Esophagus squamous epithelium (tissue), 5 donors: ENCODE measurements at regions not wholly inside any gene's neighbourhood (a gene's known extent, or its start where the extent isn't known, plus 50 kb on each side); places are given as distances from the start of the nearest gene placed in this dataset.
A peak's percentile ranks its signal among the peaks of the same experiment; 100 is the strongest.

Source experiments
- DNase-seq: peaks from one replicate; lab custom pipeline; 2025; lab: John Stamatoyannopoulos, UW
- H3K27ac ChIP-seq, 4 donors: fragments of 200-600 bp; sonication (generic); one replicate each; pipeline ENCODE4 v1.5.1; 2016 to 2019; ENCODE audit warnings: mild to moderate bottlenecking in 1 of 4
- H3K27me3 ChIP-seq, 4 donors: fragments of 200-600 bp; sonication (generic); 1 replicate in 3 of 4; 2 replicates in 1 of 4; pipeline versions ENCODE4 v1.5.1 to v1.6.0; 2017 to 2021; ENCODE audit warnings: antibody characterized with exemption in 1 of 4
- H3K36me3 ChIP-seq, 3 donors: fragments of 200-600 bp; sonication (generic); one replicate each; pipeline ENCODE4 v1.5.1; 2016 to 2019
- H3K4me1 ChIP-seq, 3 donors: fragments of 200-600 bp; sonication (generic); one replicate each; pipeline ENCODE4 v1.5.1; 2017 to 2019
- H3K4me3 ChIP-seq, 4 donors: fragments of 200-600 bp; sonication (generic); 1 replicate in 3 of 4; 2 replicates in 1 of 4; pipeline ENCODE4 v1.5.1; 2016 to 2019; ENCODE audit warnings: mild to moderate bottlenecking in 2 of 4, moderate library complexity in 1 of 4
- H3K9me3 ChIP-seq, 3 donors: fragments of 200-600 bp; sonication (generic); one replicate each; pipeline ENCODE4 v1.5.1; 2016 to 2019
- CTCF ChIP-seq, 6 experiments: fragments of 450-650 bp in 4 of 6; fragments of 200-600 bp in 2 of 6; sonication (generic) in 2 of 6; IDR thresholded peaks; one replicate each; pipeline ENCODE4 v1.5.1; 2016 to 2019; ENCODE audit warnings: antibody characterized with exemption in 6 of 6, mild to moderate bottlenecking in 4 of 6, moderate library complexity in 4 of 6
- POLR2A ChIP-seq, 4 donors: fragments of 450-650 bp; IDR thresholded peaks; one replicate each; pipeline ENCODE4 v1.6.1; 2017; ENCODE audit warnings: antibody characterized with exemption in 4 of 4, mild to moderate bottlenecking in 4 of 4, moderate library complexity in 3 of 4
- WGBS, 2 donors: methylation state at CpG; one replicate each; pipeline ENCODE4 v1.1.5; 2018; 5-methylcytosine and 5-hydroxymethylcytosine counted together
- intact Hi-C: fragments of 100-400 bp; cut with DNase I; formaldehyde crosslinking; loops from one replicate; pipeline ENCODE4 v1.15.0; 2022
- donor health status: DM: yes; HTN: yes; CAD: no.

GRCh38 chr6:85023721-85024120 lies 259.3 kb upstream of the TBX18 start:
- Histone ChIP-seq H3K4me1 (no peaks in the 10 kb centered on the region), H3K27ac (no peak overlapping the region), H3K36me3 (no peaks in the 10 kb centered on the region), H3K9me3 (no peaks in the 10 kb centered on the region), H3K4me3 (no peak overlapping the region), H3K27me3 (no peaks in the 10 kb centered on the region)
- WGBS, 2 donors, result 37 to 48% methylated on average over 2 of the region's 2 CpGs
- DNase-seq, result no peak
- intact Hi-C loops, result no loop called here
- TF ChIP-seq POLR2A (IDR thresholded peaks at IDR 0.05), result no peak
- no peak for TF ChIP-seq CTCF (IDR thresholded peaks at IDR 0.05)

- H3K4me1 ChIP-seq, result peaks cover 0 to 4% (median 0%) of the 10 kb centered on the region in 3 donors
- H3K27me3 ChIP-seq, result no peaks in the 10 kb centered on the region
- intact Hi-C loops, result no loop called here
- WGBS, 2 donors, result 78 to 82% methylated on average over 1 of the region's 1 CpG
- DNase-seq, result no peak
- TF ChIP-seq CTCF (IDR thresholded peaks at IDR 0.05) (no peak), POLR2A (IDR thresholded peaks at IDR 0.05) (no peak)
- no peak overlapping the region for H3K27ac ChIP-seq
- no peaks in the 10 kb centered on the region for H3K9me3 ChIP-seq
- no peaks in the 10 kb centered on the region for H3K36me3 ChIP-seq
- no peak overlapping the region for H3K4me3 ChIP-seq
These were observed 253.0 kb upstream of the TBX18 start for GRCh38 chr6:85017352-85017751.

DNA sequence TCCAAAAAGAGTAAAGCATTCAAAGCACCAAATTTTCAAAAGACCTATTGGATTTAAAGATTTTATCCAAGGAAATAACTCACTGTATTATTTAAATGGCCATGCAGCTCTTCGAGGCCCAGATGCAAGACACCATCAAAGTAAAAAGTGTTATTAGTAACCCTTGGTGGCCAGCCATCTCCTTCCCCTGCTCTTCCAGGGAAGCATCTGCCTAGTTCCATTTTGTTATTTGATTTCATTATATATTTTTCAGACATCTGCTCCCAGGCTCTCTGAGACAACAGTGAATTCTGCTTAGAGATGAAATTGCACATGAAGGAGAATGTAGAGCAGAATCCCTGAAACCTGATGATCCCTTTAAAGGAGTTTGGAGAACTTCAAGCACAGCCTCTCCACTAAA lies 252.3 kb upstream of the TBX18 start:
- intact Hi-C loops, result no loop called here
- Histone ChIP-seq H3K27me3 (no peaks in the 10 kb centered on the region), H3K4me3 (no peak overlapping the region), H3K27ac (no peak overlapping the region), H3K36me3 (no peaks in the 10 kb centered on the region), H3K4me1 (peaks cover 0 to 4% (median 0%) of the 10 kb centered on the region in 3 donors), H3K9me3 (no peaks in the 10 kb centered on the region)
- 67 to 79% methylated on average over 1 of the region's 1 CpG for WGBS, 2 donors
- DNase-seq, result no peak
- TF ChIP-seq POLR2A (IDR thresholded peaks at IDR 0.05), result no peak
- no peak for TF ChIP-seq CTCF (IDR thresholded peaks at IDR 0.05)

DNA sequence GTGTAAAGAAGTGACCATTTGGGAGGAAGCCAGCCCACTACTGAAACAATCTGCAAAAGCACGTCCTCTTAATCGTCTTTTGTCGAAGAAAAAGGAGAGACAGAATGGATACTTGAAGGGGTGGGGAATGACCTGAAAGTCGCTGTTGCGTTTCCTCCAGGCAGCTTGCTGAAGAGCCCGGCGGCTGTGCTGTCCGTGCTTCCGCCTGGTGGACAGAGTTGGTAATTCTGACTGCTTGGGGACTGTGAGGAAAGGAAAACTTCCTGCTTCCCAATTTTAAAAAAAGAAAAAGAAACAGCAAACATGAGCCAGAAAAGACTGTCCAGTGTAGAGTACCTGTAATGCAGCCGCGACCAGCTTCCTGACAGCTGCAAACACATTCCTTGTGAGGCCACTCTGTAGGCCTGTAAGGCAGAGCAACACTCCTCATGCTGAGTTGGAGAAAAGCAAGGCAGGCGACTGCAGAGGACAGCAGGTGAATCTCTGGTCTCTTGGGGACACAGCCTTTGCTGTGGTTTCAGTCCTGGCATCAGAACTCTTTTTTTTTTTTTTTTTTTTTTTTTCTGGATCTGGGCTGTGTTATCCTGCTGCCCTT lies 251.1 kb upstream of the TBX18 start:
- intact Hi-C loops, result no loop called here
- no peaks in the 10 kb centered on the region for H3K9me3 ChIP-seq
- DNase-seq, result no peak
- H3K4me1 ChIP-seq, result peaks cover 0 to 4% (median 0%) of the 10 kb centered on the region in 3 donors
- no peak overlapping the region for H3K4me3 ChIP-seq
- no peaks in the 10 kb centered on the region for H3K27me3 ChIP-seq
- H3K27ac ChIP-seq, result no peak overlapping the region
- 28 to 29% methylated on average over 11 to 12 of the region's 12 CpGs for WGBS, 2 donors
- TF ChIP-seq CTCF (IDR thresholded peaks at IDR 0.05) (peak in 5 of 6 experiments; percentile 24 to 45 (median 32)), POLR2A (IDR thresholded peaks at IDR 0.05) (no peak)
- H3K36me3 ChIP-seq, result no peaks in the 10 kb centered on the region

- DNase-seq, result no peak
- 29 to 64% methylated on average over 1 of the region's 1 CpG for WGBS, 2 donors
- no peaks in the 10 kb centered on the region for H3K27me3 ChIP-seq
- no peak overlapping the region for H3K27ac ChIP-seq
- H3K4me1 ChIP-seq, result peaks cover 0 to 4% (median 0%) of the 10 kb centered on the region in 3 donors
- H3K4me3 ChIP-seq, result no peak overlapping the region
- no peaks in the 10 kb centered on the region for H3K9me3 ChIP-seq
- TF ChIP-seq POLR2A (IDR thresholded peaks at IDR 0.05) (no peak), CTCF (IDR thresholded peaks at IDR 0.05) (no peak)
- no peaks in the 10 kb centered on the region for H3K36me3 ChIP-seq
- intact Hi-C loops, result no loop called here
These were observed 246.5 kb upstream of the TBX18 start for GRCh38 chr6:85010865-85011264.
